ENCODE measurements at regions not wholly inside any gene's neighbourhood (a gene's known extent, or its start where the extent isn't known, plus 50 kb on each side); places are given as distances from the start of the nearest gene placed in this dataset.

GRCh38 chr12:107494331-107494730 is 191.3 kb upstream of the PWP1 start:
- Histone ChIP-seq H2BK12ac (ENCODE audit: insufficient read length, low read depth, low read length) (no peak overlapping the region), H3K9me3 (ENCODE audit: control insufficient read depth, low read depth, low read length) (no peaks in the 10 kb centered on the region), H3K27ac (ENCODE audit: insufficient read length, low read depth, low read length) (no peak overlapping the region), H4K8ac (replicated peaks; ENCODE audit: insufficient read length, low read depth, low read length) (no peak overlapping the region), H2BK120ac (ENCODE audit: low read depth, low read length, poor library complexity, severe bottlenecking) (no peak overlapping the region), H3K79me2 (ENCODE audit: insufficient read depth, low read length) (no peaks in the 10 kb centered on the region), H3K14ac (ENCODE audit: insufficient read depth, low read length) (no peak overlapping the region), H3K18ac (ENCODE audit: insufficient read length, low read depth, low read length) (no peak overlapping the region), H3K23me2 (ENCODE audit: insufficient read length, low read depth, low read length, poor library complexity, severe bottlenecking) (no peaks in the 10 kb centered on the region), H2AFZ (ENCODE audit: low read length) (no peak overlapping the region), H3K4me2 (ENCODE audit: insufficient read depth, insufficient read length, low read length) (no peak overlapping the region), H3K4me1 (ENCODE audit: insufficient read depth, low read length) (peaks cover 5% of the 10 kb centered on the region; the same call in 1 of the 2 replicates), H2BK20ac (ENCODE audit: low read depth, low read length, poor library complexity, severe bottlenecking) (no peak overlapping the region), H3K79me1 (ENCODE audit: insufficient read depth, low read depth, low read length, poor library complexity, severe bottlenecking) (no peaks in the 10 kb centered on the region), H2BK5ac (ENCODE audit: insufficient read length, low read length) (no peak overlapping the region), H4K5ac (ENCODE audit: insufficient read length, low read depth, low read length) (no peak overlapping the region), H4K20me1 (ENCODE audit: control insufficient read depth, insufficient read depth, insufficient read length) (no peaks in the 10 kb centered on the region), H3K4ac (ENCODE audit: low read depth, low read length) (no peak overlapping the region), H3T11ph (ENCODE audit: low read length) (no peak overlapping the region), H3K27me3 (ENCODE audit: insufficient read depth, low read length) (no peaks in the 10 kb centered on the region), H2AK5ac (ENCODE audit: insufficient read length, low read length) (no peak overlapping the region), H3K9ac (ENCODE audit: extremely low read depth, insufficient read length, low read length) (no peak overlapping the region), H4K91ac (ENCODE audit: insufficient read length, low read depth, low read length) (no peak overlapping the region), H3K56ac (ENCODE audit: insufficient read length, low read depth, low read length) (no peak overlapping the region), H3K23ac (ENCODE audit: insufficient read length, low read depth, low read length) (no peak overlapping the region), H2BK15ac (ENCODE audit: low read depth, low read length) (no peak overlapping the region)
- peaks cover 19% of the 10 kb centered on the region for H3K27me3 Mint-ChIP-seq (ENCODE audit: low read depth)
- no peaks in the 10 kb centered on the region; a peak in 2 of 5 replicates for H3K9me3 Mint-ChIP-seq
- no peak overlapping the region for H3K27ac Mint-ChIP-seq
- H3K36me3 Mint-ChIP-seq (ENCODE audit: insufficient read depth in 1 of 3, low read depth in 3 of 3): peaks cover 0 to 1% (median 0%) of the 10 kb centered on the region in 3 experiments; a peak in 1 of 7 replicates
- no peak overlapping the region for H3K4me3 Mint-ChIP-seq
- no peak for DNase-seq
- WGBS (ENCODE audit: extremely low coverage, insufficient read length, low lambda C conversion rate): no CpG with 5 or more reads among the region's 5 CpGs
- no peak for TF ChIP-seq CTCF (conservative IDR thresholded peaks at IDR 0.05)
- peaks cover 11 to 19% of the 10 kb centered on the region in 2 experiments for H3K4me1 Mint-ChIP-seq

All from H9 (cell line).